ENCODE measurements at regions not wholly inside any gene's neighbourhood (a gene's known extent, or its start where the extent isn't known, plus 50 kb on each side); places are given as distances from the start of the nearest gene placed in this dataset.
"Not testable (repeated sequence)": the region's sequence is repeated elsewhere in the genome, so short reads cannot be mapped to it uniquely, and the experiment has no call there.

DNA sequence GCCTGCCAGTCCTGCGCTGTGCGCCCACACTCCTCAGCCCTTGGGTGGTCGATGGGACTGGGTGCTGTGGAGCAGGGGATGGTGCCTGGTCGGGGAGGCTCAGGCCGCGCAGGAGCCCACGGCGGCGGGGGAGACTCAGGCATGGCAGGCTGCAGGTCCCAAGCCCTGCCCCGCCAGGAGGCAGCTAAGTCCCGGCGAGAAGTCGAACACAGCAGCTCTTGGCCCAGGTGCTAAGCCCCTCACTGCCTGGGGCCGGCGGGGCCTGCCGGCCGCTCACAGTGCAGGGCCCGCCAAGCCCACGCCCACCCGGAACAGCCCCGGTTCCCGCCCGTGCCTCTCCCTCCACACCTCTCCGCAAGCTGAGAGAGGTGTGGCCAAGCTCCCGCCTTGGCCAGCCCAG lies 66.6 kb upstream of the FARP1 start:
- TF ChIP-seq, protein P1, sequence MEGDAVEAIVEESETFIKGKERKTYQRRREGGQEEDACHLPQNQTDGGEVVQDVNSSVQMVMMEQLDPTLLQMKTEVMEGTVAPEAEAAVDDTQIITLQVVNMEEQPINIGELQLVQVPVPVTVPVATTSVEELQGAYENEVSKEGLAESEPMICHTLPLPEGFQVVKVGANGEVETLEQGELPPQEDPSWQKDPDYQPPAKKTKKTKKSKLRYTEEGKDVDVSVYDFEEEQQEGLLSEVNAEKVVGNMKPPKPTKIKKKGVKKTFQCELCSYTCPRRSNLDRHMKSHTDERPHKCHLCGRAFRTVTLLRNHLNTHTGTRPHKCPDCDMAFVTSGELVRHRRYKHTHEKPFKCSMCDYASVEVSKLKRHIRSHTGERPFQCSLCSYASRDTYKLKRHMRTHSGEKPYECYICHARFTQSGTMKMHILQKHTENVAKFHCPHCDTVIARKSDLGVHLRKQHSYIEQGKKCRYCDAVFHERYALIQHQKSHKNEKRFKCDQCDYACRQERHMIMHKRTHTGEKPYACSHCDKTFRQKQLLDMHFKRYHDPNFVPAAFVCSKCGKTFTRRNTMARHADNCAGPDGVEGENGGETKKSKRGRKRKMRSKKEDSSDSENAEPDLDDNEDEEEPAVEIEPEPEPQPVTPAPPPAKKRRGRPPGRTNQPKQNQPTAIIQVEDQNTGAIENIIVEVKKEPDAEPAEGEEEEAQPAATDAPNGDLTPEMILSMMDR (conservative IDR thresholded peaks at IDR 0.05; ENCODE audit: low read depth, low read length), result not testable (repeated sequence)
- not testable (repeated sequence) for TF ChIP-seq EZH2 (IDR thresholded peaks at IDR 0.05; ENCODE audit: borderline replicate concordance, low read depth, low read length, poor library complexity, severe bottlenecking)
